Brain microvascular endothelial cell (primary cell): ENCODE measurements at regions not wholly inside any gene's neighbourhood (a gene's known extent, or its start where the extent isn't known, plus 50 kb on each side); places are given as distances from the start of the nearest gene placed in this dataset.

ENCODE experiments used
- DNase-seq: peaks from one replicate; pipeline ENCODE4 v3.0.0-alpha.2; 2020
- H3K27ac ChIP-seq: fragments of 250-450 bp; sonication (Bioruptor Pico); 2 replicates; pipeline ENCODE4 v1.5.1; 2020; ENCODE audit warnings: mild to moderate bottlenecking, moderate library complexity
- H3K27me3 ChIP-seq: fragments of 250-450 bp; sonication (Bioruptor Pico); replicated peaks from 2 replicates; pipeline ENCODE4 v1.5.1; 2020; ENCODE audit warnings: mild to moderate bottlenecking
- H3K36me3 ChIP-seq: fragments of 250-450 bp; sonication (Bioruptor Pico); replicated peaks from 2 replicates; pipeline ENCODE4 v1.5.1; 2020; ENCODE audit warnings: mild to moderate bottlenecking
- H3K4me3 ChIP-seq: 2 replicates; pipeline ENCODE4 v1.5.1; 2011; ENCODE audit warnings: low read depth, mild to moderate bottlenecking, control low read depth, low read length, moderate library complexity
- CTCF ChIP-seq: IDR thresholded peaks from 2 replicates; pipeline ENCODE4 v1.5.1; 2011; ENCODE audit warnings: low read depth, mild to moderate bottlenecking, moderate library complexity, low read length, control low read depth, inconsistent platforms; ENCODE audit errors: missing control alignments
- in situ Hi-C: cut with HindIII; loops from 2 replicates; pipeline ENCODE4 v1.10.0; 2017; ENCODE audit warnings: low sequenced_read_pairs, low pct_ligation_motif_present

- in situ Hi-C loops = no loop called here
- H3K4me3 ChIP-seq = no peak overlapping the region
These were observed 90.4 kb downstream of the NUP35 start for GRCh38 chr2:183214680-183215079.

GRCh38 chr2:183215917-183216316 is 91.7 kb downstream of the NUP35 start:
- TF ChIP-seq CTCF = no peak
- Histone ChIP-seq H3K4me3 (no peak overlapping the region), H3K36me3 (no peaks in the 10 kb centered on the region), H3K27me3 (no peaks in the 10 kb centered on the region), H3K27ac (no peak overlapping the region)
- in situ Hi-C loops = no loop called here
- DNase-seq = no peak

More at GRCh38 chr2:183214680-183215079, 90.4 kb downstream of the NUP35 start:
- no peak for TF ChIP-seq CTCF
- no peak for DNase-seq
- Histone ChIP-seq H3K27me3 (no peaks in the 10 kb centered on the region), H3K27ac (no peak overlapping the region), H3K36me3 (no peaks in the 10 kb centered on the region)

- TF ChIP-seq CTCF = no peak
- DNase-seq = no peak
- H3K4me3 ChIP-seq = no peak overlapping the region
These were observed 95.6 kb downstream of the NUP35 start for GRCh38 chr2:183219888-183220287.

GRCh38 chr2:183222751-183223150 is 98.5 kb downstream of the NUP35 start:
- in situ Hi-C loops = no loop called here

More at GRCh38 chr2:183219888-183220287, 95.6 kb downstream of the NUP35 start:
- Histone ChIP-seq H3K27ac (no peak overlapping the region), H3K27me3 (no peaks in the 10 kb centered on the region), H3K36me3 (no peaks in the 10 kb centered on the region)
- in situ Hi-C loops = no loop called here

GRCh38 chr2:183224948-183225347 is 100.7 kb downstream of the NUP35 start:
- in situ Hi-C loops = no loop called here
- H3K4me3 ChIP-seq = no peak overlapping the region
- no peak for TF ChIP-seq CTCF
- DNase-seq = no peak
- H3K36me3 ChIP-seq = no peaks in the 10 kb centered on the region
- H3K27me3 ChIP-seq = no peaks in the 10 kb centered on the region
- H3K27ac ChIP-seq = no peak overlapping the region

More at GRCh38 chr2:183222751-183223150, 98.5 kb downstream of the NUP35 start:
- no peak overlapping the region for H3K4me3 ChIP-seq
- H3K27me3 ChIP-seq = no peaks in the 10 kb centered on the region
- no peak for DNase-seq
- H3K27ac ChIP-seq = no peak overlapping the region
- H3K36me3 ChIP-seq = no peaks in the 10 kb centered on the region
- TF ChIP-seq CTCF = no peak

GRCh38 chr2:183227176-183227575 is 102.9 kb downstream of the NUP35 start:
- DNase-seq = no peak
- Histone ChIP-seq H3K27ac (no peak overlapping the region), H3K4me3 (no peak overlapping the region), H3K27me3 (no peaks in the 10 kb centered on the region), H3K36me3 (no peaks in the 10 kb centered on the region)
- in situ Hi-C loops = no loop called here
- no peak for TF ChIP-seq CTCF
